GM19238 (cell line): ENCODE measurements at regions not wholly inside any gene's neighbourhood (a gene's known extent, or its start where the extent isn't known, plus 50 kb on each side); places are given as distances from the start of the nearest gene placed in this dataset.
"Not testable (repeated sequence)": the region's sequence is repeated elsewhere in the genome, so short reads cannot be mapped to it uniquely, and the experiment has no call there.

Source experiments
- DNase-seq: peaks from one replicate; pipeline ENCODE4 v3.0.0; 2011; ENCODE audit warnings: low spot score; ENCODE audit not compliant: insufficient read length

DNA sequence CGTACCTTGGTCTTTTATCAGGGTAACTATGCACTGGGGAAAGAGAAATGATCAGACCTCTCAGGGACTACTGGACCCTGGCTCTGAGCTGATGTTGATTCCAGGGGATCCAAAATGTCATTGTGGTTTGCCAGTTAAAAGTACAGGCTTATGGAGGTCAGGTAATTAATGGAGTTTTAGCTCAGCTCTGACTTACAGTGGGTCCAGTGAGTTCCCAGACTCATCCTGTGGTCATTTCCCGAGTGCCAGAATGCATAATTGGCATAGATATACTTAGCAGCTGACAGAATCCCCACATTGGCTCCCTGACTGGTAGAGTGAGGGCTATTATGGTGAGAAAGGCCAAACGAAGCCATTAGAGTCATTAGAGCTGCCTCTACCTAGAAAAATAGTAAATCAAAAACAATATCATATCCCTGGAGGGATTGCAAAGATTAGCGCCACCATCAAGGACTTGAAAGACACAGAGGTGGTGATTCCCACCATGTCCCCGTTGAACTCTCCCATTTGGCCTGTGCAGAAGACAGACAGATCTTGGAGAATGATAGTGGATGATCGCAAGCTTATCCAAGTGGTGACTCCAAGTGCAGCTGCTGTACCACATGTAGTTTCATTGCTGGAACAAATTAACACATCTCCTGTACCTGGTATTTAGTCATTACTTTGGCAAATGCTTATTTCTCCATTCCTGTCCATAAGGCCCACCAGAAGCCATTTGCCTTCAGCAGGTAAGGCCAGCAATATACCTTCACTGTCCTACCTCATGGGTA is 152.4 kb downstream of the THBS2 start:
- no peak for DNase-seq

DNA sequence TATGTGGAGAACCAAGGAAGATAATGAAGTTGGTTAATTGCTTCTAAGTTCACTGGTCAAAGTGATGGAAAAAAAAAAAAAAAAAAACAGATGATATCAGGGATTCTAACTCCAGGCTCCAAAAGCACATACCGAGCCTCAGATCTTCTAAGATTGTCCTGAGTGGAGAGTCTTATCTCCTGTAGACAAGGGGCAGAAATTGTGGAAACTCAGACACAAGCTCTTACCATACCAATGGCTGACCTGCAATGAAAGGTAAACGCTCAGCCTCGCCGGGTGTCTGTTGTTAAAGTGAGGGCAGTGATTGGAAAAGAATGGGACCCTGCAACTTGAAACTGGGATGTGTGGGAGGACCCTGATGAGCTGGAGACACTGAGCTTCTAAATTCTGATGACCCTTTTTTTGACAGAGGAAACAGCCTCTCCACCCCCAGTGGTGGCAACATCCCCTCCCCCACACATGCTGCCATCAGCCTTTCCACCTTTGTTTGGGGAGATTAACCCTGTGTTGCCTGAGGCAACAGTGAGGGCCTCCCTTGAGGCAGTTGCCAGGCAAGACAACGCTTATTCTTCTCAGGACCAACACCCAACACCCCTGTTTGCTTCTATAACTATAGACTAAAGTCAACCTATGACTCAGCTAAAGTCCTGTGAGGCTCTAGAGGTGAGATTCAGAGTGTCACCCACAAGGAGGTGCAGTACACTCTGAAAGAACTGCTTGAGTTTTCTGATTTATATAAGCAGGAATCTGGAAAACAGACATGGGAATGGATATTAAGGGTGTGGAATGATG is 154.0 kb downstream of the THBS2 start:
- DNase-seq = no peak

DNA sequence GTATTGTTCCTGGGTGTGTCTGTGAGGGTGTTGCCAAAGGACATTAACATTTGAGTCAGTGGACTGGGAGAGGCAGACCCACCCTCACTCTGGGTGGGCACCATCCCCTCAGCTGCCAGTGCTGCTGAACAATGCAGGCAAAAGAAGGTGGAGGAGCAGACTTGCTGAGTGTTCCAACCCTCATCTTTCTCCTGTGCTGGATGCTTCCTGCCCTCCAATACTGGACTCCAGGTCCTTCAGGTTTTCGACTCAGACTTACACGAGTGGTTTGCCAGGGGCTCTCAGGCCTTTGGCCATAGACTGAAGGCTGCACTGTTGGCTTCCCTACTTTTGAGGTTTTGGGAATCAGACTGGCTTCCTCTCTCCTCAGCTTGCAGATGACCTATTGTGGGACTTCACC is 155.0 kb downstream of the THBS2 start:
- DNase-seq = not testable (repeated sequence)

DNA sequence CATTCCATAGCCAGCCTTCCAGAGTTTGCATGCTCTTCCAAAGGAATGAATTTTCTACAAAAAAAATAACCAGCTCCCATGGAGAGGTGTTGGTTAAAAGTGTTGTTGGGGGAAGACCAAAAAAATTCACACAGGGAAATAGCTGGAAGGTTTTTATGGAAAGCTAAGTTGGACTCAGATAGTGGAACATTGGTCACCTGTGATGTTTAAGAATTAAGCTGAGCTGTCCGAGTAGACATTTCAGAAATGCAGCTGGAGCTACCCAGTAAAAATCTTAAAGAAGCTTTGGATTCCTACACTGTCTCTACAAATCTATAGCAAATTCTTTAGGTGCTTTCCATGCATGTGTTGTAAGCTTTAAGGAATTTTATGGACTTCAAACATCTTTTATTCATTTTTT is 155.5 kb downstream of the THBS2 start:
- DNase-seq = no peak

DNA sequence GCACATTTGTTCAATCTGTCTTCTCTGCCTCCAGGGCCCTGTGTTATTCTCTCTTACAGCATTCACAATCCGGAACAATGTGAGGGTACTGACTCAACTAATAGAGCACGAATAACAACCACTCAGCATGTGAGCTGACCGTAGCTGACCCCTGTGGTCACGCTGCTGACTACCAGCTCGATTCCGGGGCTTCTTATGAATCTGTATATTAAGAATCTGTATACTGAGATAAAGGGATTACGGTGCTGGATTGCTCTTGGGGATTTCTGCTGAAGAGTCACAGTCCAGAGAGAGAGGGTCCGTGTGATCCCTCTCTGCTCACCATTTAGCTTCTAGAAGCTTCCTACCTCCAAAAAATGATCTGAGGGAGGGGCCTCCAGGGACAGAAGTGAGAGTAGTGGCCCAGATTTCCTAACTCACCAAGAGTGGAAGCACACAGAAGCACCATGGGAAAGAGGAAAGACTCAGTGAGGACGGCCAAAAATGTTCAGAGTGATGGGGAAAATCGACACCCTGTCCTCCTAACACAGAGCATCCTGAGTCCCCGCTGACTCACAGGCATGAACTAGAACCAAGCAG is 156.2 kb downstream of the THBS2 start:
- no peak for DNase-seq

DNA sequence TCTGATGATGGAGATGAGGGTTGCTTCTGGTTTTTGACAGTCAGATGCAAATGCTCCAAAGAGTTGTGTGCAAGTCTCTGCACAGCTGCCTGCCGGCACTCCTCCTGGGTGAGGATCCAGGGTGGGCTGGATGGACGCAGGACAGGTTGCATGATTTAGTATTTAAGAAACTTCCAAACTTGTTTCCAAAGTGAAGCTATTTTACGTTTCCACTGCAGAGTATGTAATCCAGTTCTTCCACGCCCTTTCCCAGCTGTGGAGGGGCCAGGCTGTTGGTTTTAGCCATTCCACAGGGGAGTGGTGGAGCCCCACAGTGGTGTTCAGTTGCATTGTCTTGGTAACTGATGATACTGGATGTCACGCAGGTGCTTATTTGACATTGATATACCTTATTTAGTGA is 157.3 kb downstream of the THBS2 start:
- DNase-seq = no peak

DNA sequence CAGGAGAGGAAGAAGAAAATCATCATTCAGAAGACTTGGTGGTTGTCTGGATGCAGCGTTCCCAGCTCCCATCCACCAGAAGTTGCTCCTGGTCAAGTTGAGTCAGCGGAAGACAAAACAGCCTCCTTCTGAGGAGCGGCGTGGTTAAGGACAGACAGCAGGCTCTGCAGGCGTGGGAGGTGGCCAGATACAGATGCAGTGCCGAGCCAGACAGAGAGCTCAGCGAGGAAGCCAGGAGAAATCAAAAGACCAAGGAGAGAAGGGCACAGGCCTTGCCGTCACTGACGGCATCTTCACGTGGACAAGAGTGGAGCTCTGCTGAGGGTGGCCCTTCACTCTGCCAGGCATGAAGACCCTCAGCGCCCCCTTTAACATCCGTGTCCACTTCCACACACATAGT is 158.5 kb downstream of the THBS2 start:
- DNase-seq = no peak

DNA sequence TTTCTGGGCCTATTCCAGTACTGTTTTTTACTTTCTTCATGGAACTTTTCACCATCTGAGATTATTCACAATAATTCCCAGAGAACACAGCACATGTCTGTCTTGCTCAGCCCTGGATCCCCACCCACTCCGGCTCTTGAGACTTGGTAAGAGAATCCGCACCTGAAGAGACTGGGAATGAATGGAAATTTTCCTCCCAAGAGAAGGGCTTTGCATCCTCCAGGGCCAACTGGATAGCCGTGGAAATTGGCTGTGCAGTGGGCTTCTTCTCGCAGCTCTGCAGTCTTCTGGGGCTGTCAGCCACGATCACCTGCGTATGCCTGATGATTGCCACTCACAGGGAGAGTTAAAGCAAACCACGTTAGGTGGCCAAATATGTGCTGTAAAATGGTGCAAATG is 159.1 kb downstream of the THBS2 start:
- DNase-seq = no peak

DNA sequence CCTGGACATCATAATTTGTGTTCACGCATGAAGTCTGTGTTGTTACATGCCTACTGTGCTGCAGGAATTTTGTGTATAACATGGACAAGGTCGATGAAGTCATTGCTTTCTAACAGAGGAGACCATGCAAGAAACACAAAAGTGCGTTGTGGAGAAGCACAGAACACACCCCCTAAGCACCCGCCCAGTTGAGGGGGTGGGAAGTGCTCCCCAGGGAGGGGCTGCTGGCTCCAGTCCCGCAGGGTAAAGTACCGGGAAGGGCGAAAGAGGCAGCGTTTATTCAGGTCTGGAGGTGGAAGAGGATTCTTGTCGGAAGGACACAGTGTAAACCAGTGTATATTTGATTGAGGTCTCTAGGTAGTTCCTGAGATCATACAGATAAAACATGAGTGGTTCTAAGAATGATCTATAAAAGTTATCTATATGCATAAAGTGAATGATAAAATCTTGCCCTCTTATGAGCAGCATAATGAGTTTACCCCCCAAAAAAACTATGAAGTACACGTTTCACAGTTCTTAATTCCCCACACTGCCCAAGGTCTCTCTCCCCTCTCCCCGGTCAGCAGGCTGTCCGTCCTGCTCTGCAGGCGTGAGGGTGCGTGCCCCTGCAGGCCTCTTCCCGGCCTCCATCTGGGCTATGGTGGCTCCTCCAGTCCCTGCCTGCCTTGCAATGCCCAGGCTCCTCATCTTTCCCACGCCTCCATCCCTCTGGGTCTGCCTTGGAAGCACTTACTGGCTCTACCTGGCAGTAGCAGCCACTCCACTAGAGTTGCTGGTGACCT is 159.7 kb downstream of the THBS2 start:
- no peak for DNase-seq

DNA sequence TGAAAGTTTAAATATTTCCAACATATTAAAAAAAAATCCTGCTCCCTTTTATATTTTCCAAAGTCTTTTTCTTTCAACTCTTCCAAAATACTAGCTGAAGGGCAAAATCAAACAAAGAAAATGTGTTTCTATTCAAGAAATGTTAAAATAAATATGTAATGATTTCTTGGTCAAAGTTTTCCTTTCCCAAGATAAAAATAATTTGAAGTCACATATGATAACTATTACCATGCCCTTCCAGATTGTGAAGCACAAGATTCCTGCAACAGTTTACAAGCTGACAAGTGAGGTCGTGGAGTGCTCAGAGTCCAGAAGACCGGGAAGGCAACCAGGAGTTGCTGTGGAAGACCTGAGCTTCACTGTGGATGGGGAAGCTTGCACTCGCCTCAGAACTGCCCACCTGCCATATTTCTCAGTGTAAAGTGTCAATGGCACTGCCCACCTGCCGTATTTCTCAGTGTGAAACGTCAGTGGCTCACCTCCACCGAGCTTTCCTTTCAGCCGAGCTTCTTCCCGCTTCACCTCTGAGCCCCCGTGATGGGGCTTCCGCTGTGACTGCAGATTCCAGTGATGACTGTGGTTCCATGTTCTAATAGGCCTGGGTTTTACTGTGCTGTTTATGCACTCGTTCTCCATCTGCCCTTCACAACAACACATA is 160.5 kb downstream of the THBS2 start:
- no peak for DNase-seq

DNA sequence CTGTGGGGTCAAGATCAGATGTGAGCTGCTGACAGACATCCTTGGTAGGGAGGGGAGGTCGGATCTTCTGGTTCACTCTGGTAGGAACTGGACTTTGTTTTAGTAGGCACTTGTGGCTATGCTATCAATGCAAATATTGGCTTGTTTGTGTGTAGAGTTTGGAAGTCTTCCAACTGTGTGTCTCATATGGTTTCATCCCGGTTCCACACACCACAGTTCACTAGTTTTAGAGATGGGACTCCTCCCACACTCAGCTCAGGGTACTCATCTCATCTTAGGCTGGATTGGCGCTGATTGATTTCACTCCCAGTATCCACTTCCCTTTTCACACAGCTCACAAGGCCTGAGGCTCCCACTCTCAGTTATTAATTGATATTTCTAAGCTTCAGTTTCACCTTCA is 161.3 kb downstream of the THBS2 start:
- DNase-seq = no peak

DNA sequence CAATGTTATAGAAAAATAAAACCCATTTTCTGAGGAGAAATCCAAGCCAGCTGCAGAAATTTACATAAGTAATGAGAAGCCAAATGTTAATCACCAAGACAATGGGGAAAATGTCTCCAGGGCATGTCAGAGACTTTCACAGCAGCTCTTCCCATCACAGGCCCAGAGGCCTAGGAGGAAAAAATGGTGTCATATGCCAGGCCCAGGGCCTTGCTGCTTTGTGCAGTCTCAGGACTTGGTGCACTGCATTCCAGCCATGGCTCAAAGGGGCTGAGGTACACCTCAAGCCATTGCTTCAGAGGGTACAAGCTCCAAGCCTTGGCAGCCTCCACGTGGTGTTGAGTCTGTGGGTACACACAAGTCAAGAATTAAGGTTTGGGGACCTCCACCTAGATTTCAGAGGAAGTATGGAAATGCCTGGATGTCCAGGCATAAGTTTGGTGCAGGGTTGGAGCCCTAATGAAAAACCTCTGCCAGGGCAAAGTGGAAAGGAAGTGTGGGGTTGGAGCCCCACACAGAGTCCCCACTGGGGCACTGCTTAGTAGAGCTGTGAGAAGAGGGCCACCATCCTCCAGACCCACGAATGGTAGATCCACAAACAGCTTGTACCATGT is 163.0 kb downstream of the THBS2 start:
- DNase-seq = not testable (repeated sequence)

DNA sequence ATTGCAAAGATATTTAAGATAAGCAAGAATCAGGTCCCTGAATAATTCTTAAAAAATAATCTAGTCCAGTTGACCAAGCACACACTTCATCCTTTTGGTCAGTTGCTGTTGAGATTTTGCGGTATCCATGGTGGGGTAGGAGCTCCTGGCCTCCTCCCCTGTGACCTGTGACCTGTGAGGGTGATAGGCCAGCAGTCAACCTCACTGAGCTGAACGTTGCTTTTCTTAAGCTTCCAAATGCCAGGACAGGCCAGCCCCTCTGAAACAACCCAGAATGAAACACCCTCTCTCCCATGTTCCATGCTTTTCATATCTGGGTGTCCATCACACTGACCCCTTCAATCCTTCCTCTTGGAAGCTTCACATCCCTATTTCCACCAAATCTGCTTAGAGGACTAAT is 164.9 kb downstream of the THBS2 start:
- no peak for DNase-seq

DNA sequence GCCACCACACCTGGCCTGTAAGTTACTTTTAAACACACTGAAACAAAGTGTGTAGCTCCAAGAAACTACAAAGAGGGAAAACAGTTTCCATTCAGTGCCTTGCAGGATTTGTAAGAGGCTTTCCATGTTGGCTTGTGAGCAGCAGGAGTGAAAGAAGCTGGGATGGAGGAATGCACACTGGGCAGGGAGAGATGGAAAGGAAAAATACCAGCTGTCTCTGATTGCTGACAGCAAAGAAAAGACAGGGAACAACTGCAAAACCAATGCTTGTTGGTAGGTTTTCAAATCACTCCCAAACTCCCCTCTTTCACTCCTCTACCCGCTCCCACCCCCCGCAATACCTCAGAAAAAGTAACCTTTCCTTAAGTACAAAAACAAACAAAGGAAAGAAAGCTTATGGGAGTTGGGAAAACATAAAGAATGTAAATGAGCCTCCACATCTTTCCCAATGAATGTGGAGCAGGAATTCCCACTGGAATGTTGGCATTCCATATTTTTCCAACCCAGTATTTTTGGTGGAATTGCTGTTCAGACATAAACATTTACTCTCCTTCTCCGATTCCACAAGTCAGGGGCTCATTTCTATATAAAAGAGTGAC is 166.1 kb downstream of the THBS2 start:
- DNase-seq = no peak

DNA sequence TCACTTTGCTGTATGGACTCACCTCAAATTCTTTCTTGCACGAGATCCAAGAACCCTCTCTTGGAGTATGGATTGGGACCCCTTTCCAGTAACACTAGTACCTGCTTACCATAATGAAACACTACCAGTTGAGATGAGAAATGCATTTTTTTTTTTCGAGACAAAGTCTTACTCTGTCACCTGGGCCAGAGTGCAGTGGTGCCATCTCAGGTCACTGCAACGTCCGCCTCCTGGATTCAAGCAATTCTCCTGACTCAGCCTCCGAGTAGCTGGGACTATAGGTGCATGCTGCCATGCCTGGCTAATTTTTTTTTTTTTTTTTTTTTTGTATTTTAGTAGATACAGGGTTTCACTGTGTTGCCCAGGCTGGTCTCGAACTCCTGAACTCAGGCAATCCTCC is 167.0 kb downstream of the THBS2 start:
- not testable (repeated sequence) for DNase-seq

DNA sequence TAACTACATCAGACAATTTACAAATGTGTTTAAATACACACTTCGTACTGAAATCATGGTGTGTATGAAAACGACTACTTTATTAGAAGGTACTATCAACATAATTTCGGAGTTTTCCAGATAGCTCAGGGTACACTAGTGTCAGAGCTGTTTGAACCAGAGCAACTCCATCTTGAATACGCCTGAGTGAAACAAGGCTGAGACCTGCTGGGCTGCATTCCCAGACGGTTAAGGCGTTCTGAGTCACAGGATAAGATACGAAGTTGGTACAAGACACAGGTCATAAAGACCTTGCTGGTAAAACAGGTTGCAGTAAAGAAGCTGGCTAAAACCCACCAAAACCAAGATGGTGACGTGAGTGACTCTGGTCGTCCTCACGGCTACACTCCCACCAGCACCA is 167.6 kb downstream of the THBS2 start:
- DNase-seq = no peak

DNA sequence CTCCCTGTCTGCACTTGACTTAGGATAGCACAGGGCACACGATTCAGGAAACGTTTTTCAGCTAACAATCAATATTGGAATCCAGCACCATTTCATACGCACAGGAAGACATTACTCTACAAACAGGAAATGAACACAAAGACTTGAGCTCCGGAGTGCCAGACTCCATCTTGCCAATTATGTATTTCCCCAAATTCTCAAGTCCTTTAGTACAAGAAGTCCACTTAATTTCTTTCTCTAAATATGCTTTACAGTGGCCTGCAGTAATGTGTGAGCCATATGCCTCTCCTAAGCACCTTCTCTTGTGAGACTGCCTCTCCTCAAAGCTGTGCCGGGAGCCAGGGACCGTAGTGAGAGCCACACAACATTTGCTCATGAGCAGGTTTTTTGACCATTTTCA is 168.2 kb downstream of the THBS2 start:
- no peak for DNase-seq

DNA sequence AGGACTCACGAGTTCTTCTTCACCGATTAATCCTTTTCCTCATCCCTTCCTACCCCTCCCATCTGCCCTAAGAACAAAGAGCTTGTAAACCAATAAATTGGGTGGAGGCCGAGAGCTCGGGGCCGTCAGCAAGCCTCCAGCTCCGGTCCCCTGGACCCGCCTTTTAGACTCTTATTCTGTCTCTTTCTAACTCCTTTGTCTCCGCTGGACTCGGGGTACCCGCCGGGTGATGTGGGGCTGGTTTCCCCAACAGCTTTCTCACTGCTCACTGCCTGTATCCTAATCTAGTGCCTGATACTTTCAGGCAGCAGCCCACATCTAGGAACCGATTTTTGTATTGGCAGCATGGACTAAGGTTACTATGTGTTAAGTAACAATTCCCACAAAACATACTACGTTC is 169.1 kb downstream of the THBS2 start:
- DNase-seq = not testable (repeated sequence)

DNA sequence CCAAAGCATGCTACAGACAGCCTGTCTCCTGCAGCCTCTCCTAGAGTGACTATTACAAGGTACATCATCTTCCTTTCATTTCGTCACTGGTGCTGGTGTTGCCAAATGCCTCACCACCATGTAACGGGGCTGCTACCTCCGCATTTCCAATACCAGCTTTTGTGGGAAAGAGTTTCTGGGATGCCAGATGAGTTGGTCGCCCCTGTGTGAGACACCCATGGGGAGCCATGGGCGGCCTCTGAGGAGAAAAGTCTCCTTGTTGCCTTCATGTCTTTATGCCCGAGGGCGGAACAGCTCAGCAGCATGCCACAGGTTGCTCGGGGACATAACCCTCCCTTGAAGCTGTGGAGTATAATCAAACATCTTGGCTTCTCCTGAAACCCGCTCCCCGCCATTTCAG is 169.6 kb downstream of the THBS2 start:
- no peak for DNase-seq

DNA sequence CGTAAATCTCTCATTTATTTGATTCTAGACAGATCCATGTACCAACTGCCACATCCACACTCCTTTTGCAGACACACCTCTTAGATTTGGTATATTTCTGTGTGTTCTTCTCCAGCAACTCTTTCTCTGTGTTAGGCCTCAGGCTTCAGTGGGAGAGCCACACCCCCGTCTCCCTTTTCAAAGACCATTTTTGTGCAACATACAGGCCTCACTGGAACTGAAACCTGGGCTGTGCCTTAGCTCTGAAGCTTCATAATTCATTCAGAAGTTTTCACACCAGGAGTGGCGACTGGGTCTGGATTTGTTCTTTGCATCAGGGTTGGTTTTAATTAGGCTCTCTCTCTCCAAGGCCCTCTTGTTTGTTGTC is 170.2 kb downstream of the THBS2 start:
- DNase-seq = no peak
